Type B pancreatic cell (in vitro differentiated cells): ENCODE measurements at regions not wholly inside any gene's neighbourhood (a gene's known extent, or its start where the extent isn't known, plus 50 kb on each side); places are given as distances from the start of the nearest gene placed in this dataset.

Experiments used
- DNase-seq: peaks from one replicate; pipeline ENCODE4 v3.0.0; 2021; ENCODE audit warnings: mixed read lengths; ENCODE audit not compliant: unreplicated experiment; ENCODE audit errors: extremely low spot score
- H3K27ac Mint-ChIP-seq: 2 replicates; pipeline ENCODE4 v1.8.0; 2021; ENCODE audit warnings: mild to moderate bottlenecking, mixed read lengths
- H3K27me3 Mint-ChIP-seq: 2 replicates; pipeline ENCODE4 v1.8.0; 2021; ENCODE audit warnings: mixed read lengths
- H3K36me3 Mint-ChIP-seq: 2 replicates; pipeline ENCODE4 v1.8.0; 2021; ENCODE audit warnings: mixed read lengths
- H3K4me1 Mint-ChIP-seq: one replicate; pipeline ENCODE4 v1.8.0; 2021; ENCODE audit warnings: mixed read lengths; ENCODE audit not compliant: unreplicated experiment
- H3K4me3 Mint-ChIP-seq: 2 replicates; pipeline ENCODE4 v1.8.0; 2021; ENCODE audit warnings: mild to moderate bottlenecking, mixed read lengths
- H3K9me3 Mint-ChIP-seq: 2 replicates; pipeline ENCODE4 v1.8.0; 2021; ENCODE audit warnings: mixed read lengths
- TF ChIP-seq, protein P1 (sequence below): fragments of 200-600 bp; sonication (generic); conservative IDR thresholded peaks from 2 replicates; pipeline ENCODE4 v1.5.0; 2021; ENCODE audit warnings: antibody characterized with exemption, mild to moderate bottlenecking

GRCh38 chr9:107613321-107613720 lies 123.8 kb upstream of the KLF4 start:
- no peak for DNase-seq
- Mint-ChIP-seq H3K27me3 (peaks cover 19% of the 10 kb centered on the region), H3K4me1 (no peaks in the 10 kb centered on the region), H3K36me3 (no peaks in the 10 kb centered on the region), H3K4me3 (no peak overlapping the region), H3K27ac (no peak overlapping the region), H3K9me3 (no peaks in the 10 kb centered on the region)
- TF ChIP-seq, protein P1, sequence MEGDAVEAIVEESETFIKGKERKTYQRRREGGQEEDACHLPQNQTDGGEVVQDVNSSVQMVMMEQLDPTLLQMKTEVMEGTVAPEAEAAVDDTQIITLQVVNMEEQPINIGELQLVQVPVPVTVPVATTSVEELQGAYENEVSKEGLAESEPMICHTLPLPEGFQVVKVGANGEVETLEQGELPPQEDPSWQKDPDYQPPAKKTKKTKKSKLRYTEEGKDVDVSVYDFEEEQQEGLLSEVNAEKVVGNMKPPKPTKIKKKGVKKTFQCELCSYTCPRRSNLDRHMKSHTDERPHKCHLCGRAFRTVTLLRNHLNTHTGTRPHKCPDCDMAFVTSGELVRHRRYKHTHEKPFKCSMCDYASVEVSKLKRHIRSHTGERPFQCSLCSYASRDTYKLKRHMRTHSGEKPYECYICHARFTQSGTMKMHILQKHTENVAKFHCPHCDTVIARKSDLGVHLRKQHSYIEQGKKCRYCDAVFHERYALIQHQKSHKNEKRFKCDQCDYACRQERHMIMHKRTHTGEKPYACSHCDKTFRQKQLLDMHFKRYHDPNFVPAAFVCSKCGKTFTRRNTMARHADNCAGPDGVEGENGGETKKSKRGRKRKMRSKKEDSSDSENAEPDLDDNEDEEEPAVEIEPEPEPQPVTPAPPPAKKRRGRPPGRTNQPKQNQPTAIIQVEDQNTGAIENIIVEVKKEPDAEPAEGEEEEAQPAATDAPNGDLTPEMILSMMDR: no peak

DNA sequence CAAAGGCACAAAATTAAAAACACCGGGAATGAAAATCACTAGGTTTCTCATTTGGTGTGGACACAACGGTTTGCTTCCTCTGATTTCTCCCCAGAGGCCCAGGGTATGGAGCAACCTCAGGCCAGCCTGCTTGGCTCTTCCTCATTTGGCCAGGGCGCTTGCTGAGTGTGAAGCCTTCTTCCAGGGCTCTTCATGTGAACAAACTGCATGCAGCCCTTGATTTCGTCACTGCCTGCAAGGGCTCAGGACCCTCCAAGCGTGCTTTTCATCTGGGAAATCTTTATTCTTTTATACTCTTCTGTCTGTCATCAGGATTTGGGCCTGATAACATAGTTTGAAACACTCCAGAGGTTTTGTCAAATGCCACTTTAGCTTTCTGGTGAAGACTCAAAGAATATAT lies 122.6 kb upstream of the KLF4 start:
- Mint-ChIP-seq H3K27me3 (peaks cover 13% of the 10 kb centered on the region), H3K9me3 (no peaks in the 10 kb centered on the region), H3K4me1 (no peaks in the 10 kb centered on the region), H3K36me3 (no peaks in the 10 kb centered on the region), H3K27ac (no peak overlapping the region), H3K4me3 (no peak overlapping the region)
- TF ChIP-seq, protein P1: no peak
- DNase-seq: no peak

GRCh38 chr9:107609547-107609946 lies 120.0 kb upstream of the KLF4 start:
- no peak overlapping the region for H3K4me3 Mint-ChIP-seq
- no peaks in the 10 kb centered on the region for H3K4me1 Mint-ChIP-seq
- TF ChIP-seq, protein P1: no peak
- no peak for DNase-seq
- H3K9me3 Mint-ChIP-seq: no peaks in the 10 kb centered on the region
- no peaks in the 10 kb centered on the region for H3K36me3 Mint-ChIP-seq
- H3K27me3 Mint-ChIP-seq: peaks cover 10% of the 10 kb centered on the region
- no peak overlapping the region for H3K27ac Mint-ChIP-seq

DNA sequence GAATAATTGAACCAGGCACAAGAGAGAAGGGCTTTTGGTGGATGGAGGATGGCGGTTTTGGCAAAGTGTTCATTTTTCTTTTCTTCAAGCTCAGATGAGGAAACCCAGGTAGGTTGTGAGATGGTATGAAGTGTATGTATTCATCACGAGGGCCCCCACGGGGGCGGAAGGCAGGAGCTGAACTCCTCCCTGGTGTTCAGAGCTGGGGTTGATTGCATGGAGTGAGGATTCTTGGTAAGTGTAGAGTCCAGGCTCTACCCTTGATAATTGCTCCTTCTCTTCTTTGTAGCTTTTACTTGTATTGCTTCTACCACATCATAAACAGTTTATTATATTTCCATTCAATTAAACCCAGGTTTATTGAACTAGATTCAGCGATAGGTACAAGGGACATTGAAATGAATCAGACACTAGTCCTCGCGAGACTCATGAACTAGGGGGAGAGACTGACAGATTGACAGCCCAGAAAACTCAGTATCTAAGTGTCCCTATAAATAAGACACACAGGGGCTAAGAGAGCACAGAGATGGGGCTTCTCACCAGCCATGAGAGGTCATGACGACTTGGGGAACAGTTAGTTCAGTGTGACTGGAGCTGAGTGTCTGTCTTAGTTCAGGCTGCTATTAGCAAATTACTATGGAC lies 116.7 kb upstream of the KLF4 start:
- no peak overlapping the region for H3K4me3 Mint-ChIP-seq
- no peak for DNase-seq
- H3K9me3 Mint-ChIP-seq: no peaks in the 10 kb centered on the region
- TF ChIP-seq, protein P1: no peak
- H3K36me3 Mint-ChIP-seq: no peaks in the 10 kb centered on the region
- peaks cover 9% of the 10 kb centered on the region for H3K27me3 Mint-ChIP-seq
- no peaks in the 10 kb centered on the region for H3K4me1 Mint-ChIP-seq
- H3K27ac Mint-ChIP-seq: no peak overlapping the region

GRCh38 chr9:107605041-107605440 lies 115.5 kb upstream of the KLF4 start:
- no peak overlapping the region for H3K4me3 Mint-ChIP-seq
- H3K9me3 Mint-ChIP-seq: no peaks in the 10 kb centered on the region
- DNase-seq: no peak
- H3K4me1 Mint-ChIP-seq: peaks cover under 1% of the 10 kb centered on the region
- peaks cover 6% of the 10 kb centered on the region for H3K27me3 Mint-ChIP-seq
- no peaks in the 10 kb centered on the region for H3K36me3 Mint-ChIP-seq
- H3K27ac Mint-ChIP-seq: no peak overlapping the region
- TF ChIP-seq, protein P1: no peak

DNA sequence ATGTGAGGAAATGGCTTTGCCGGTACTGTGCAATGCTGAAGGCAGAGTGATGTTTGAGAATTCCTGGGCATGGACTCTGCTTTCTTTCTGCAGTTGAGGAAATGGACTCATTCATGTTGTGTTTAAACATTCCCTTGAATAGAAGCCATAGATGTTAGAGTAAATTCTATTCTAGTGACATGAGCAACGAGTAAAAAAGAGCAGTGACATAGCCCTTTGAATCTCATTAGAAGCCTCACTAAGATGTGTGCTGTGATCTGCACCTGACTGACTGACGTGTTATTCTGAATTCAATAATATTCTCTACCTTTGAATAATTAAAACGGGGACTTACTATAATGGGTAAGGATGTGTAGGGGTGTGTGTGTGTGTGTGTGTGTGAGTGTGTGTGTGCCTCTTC lies 113.7 kb upstream of the KLF4 start:
- Mint-ChIP-seq H3K4me3 (no peak overlapping the region), H3K4me1 (peaks cover 6% of the 10 kb centered on the region), H3K9me3 (no peaks in the 10 kb centered on the region), H3K27ac (no peak overlapping the region), H3K27me3 (no peaks in the 10 kb centered on the region), H3K36me3 (no peaks in the 10 kb centered on the region)
- TF ChIP-seq, protein P1: no peak
- no peak for DNase-seq
